ENCODE measurements at regions not wholly inside any gene's neighbourhood (a gene's known extent, or its start where the extent isn't known, plus 50 kb on each side); places are given as distances from the start of the nearest gene placed in this dataset.

DNA sequence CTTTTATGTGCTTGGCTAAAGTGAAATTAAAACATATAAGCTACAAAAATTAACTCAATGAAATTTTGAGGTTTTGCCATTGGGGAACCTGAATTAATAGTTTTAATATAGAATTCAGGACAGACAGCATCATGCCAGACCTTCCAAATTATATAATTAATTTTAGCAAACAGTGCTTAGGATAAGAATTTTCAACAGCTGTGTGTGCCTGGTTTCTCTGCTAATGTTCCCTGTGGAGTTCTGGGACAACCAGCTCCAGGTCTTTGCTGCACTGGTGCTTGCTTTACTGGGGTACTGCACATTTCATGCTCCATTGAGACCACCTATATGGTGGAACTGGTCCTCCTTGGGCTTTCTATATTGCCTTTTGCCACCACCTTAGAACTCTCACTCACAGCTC lies 199.5 kb downstream of the NDFIP2 start:
- no peak for DNase-seq

DNA sequence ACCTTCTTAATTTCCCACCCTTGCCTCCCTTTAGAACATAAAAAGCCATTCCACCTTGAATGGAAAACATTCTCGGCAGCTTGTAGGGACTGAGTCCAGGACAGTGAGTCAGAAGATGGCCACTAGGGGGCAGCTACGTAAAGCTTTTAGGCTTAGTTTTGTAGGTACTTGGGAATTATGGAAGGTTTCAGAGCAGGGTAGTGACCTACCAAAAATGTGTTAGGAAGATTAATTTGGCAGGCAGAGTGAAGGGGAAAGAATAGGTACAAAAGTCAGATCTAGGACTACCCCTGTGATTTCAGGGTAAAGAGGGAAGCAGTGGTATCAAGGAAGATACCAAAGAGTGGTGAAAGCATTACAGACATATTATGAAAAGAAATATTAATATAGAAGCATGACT lies 198.4 kb downstream of the NDFIP2 start:
- DNase-seq = peak; percentile 85

DNA sequence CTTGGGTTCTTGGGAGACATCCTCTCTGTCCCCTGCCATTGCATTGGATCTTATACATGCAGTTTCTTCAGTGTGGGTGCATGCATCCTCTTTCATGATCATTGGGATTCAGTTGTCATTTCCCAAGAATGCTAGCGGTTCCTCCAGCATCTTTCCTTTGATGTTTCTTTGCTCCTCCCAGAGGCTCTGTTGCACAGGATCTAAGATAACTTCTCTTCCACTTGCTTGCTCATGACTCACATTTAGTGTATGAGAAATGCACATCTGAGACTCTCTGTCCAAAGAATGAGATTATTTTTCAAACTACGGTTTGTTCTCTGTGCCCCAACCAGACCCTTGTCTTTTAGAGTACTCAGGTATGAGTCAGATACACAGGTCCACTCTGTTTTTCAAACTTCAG lies 197.1 kb downstream of the NDFIP2 start:
- DNase-seq = no peak

DNA sequence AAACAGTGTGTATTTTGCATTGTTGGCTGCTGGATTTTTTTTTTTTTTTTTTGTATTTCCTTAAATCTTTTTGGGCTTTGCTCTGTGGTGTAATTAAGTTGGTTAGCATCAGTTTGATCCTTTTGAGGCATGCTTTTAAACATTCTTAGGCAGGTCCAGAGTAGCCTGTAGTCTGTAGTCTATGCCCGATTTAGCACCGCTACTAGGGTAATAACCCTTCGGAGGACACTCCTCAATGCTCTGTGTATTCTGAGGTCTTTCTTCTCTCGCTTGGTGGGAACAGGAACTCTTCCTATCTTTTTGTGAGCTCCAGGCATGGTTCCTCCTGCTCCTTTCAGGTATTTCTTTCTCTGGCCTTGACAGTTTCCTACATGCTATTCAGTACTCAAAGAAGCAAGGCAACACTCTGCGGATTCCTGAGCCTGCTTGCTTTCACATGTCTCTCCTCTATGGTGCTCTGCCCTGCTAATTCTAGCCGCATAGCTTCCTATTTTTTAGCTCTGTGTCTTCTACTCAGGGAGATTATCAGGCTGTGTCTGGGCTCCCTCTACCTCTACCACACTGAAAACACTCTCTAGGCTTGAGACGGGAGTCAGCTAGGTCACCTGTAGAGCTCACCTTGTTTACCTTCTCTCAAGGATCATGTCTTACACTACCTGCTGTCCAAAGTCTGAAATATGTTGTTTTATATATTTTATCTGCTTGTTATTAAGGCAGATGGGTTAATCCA lies 195.1 kb downstream of the NDFIP2 start:
- DNase-seq = no peak

DNA sequence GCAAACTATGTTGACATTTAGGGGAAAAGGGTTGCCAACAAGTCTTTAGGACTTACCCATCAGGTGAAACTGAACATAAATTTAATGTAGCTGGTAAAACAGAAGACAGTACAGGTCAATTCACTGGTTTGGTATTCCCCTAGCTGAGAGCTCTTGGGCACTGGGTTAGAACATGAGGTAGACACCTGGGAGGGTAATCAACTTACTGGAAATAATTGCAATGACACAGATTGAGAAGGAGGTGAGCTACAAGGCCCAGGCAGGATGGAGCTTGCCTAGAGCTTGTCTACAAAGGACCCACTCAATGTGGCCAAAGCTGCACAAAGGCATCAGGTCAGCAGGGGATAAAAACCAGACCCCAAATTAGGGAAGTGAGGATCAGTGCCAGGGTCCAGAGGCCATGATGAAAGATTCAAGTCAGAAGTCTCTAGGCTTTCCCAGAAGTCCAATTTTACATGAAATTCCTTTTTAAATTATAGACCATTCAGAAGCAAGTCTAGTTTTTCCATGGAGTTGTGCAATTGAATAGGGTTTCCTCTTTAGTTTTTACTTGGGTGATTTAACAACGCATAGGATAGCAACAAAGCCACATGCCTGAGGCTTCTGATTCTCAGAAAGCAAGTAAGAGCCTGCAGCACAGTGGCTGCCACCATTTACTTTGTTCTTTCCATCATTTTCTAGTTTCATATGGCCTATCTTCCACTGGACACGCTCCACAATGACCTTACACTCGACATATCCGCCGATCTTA lies 194.0 kb downstream of the NDFIP2 start:
- no peak for DNase-seq

DNA sequence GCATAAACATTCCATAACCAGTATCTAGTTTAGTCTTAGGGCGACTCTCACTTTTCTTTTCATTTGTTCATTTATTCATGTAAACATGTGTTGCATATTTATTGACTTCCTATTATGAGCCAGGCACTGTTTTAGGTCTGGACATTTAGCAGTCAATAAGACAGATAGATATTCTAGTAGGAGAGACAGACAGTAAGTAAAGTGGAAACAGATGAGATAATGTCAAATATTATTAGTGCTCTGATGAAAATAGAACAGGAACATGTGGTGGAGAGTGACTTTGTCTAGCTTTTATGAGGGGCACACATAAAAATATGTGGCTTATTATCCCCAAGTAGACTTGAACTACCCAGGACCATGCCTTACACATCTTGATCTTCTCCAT lies 193.0 kb downstream of the NDFIP2 start:
- DNase-seq = no peak

DNA sequence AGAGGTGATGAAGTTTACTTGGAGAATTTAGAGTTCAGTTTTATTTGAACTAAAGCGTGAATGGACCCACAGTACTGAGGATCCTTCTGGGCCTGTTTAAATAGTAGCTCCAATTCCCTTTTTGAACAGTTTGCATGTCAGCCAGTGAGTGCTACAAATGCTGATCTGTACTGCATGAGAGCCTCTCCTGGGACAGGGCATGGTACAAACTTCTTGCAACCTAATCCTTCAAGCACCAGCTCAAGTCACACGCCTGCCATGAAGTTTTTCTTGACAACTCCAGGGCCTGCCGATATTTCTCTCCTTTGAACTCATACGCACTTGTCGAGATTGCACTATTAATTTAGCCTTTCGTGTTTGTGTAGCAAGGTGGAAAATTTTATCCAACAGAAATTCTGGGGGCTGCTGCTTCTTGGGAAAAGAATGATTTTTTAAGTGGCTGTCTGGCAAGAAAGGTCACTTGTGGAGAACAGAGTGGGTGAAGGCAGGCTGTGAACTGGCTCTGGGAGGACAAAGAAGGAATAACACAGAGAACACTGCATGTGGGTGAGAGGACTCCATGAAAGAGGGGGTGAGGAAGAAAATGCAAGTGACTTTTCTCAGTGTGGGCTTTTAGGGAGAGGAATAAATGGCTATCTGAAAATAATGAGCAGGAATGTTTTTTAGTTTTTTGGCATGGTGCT lies 192.5 kb downstream of the NDFIP2 start:
- no peak for DNase-seq

DNA sequence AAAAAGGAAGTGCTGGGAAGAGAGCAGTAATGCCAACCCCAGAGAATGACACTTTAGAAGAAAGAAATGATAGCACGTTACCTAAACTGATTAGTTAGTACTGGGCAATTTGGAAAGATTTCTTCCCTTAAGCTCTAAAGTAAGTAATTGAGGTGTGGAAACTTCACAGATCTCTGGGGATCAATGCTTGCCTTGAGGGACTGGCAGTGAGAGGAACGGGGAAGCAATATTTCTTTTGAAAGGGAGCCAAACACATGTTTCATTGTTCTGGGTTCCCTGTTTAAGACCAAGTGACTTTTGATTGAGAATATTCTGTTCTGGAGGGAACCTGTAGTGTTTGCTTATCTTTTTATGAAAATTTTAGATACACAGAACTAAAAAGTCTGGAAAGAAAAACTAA lies 190.5 kb downstream of the NDFIP2 start:
- no peak for DNase-seq

DNA sequence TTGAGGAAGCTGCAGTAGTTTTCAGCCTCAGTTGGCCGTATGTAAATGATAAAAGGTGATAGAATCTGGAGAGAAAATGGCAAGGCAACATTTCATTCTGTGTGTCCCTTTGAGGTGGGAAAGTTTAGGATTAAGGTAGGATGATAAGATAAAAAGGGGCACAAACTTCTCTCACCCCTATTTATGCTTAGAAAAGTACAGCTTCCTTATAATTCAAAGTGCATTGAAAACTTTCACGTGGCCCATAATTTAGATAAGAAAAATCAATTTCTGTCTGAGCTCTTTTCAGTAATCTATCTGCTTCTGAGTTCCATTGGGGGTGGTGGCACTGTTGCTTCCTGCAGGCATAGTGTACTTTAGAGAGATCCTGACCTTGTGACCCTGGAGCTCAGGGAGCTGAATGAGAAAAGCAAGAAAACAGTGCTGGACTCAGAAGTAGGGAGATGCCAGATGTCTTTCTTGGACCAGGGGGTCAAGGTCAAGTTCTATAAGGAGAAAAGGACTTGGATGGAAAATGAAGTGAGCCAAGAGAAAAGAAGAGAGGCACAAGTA lies 187.3 kb downstream of the NDFIP2 start:
- DNase-seq = no peak

DNA sequence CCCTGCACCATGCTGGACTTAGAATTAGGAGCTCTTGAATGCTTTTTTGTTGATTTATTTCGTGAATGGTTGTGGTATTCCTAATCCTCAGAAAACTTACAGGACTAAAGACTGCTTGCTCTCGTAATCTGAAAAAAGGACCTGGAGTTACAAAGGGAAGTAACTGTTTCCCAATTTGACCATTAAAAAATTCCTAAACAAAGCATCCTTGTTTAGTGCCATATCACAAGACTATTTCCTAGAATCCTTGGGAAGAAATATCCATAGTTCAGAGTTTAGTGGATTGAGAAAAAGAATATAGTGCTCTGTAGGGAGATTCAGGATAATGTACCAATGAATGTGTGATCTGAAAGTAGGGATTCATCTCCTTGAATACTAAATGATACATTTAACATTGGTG lies 186.8 kb downstream of the NDFIP2 start:
- no peak for DNase-seq

DNA sequence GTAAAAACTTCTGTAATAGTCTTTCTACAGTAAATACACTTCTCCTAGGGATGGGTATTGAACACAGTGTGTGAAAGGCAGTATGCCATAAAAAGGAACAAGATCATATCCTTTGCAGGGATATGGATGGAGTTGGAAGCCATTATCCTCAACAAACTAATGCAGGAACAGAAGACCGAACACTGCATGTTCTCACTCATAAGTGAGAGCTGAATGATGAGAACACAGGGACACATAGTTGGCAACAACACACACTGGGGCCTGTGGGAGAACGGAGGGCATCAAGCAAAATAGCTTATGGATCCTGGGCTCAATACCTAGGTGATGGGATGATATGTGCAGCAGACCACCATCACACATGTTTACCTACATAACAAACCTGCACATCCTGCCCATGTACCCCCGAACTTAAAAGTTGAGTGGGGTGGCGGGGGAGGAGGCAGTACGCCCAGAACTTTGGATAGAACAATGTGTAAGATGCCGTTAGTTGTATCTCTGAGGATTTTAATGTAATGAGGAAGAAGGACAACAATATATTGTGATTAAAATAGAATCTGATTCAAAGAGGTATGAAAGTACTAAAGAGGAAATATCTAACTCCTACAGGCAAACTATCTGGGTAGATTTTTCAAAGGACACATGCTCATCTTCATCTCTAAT lies 183.2 kb downstream of the NDFIP2 start:
- DNase-seq = no peak

DNA sequence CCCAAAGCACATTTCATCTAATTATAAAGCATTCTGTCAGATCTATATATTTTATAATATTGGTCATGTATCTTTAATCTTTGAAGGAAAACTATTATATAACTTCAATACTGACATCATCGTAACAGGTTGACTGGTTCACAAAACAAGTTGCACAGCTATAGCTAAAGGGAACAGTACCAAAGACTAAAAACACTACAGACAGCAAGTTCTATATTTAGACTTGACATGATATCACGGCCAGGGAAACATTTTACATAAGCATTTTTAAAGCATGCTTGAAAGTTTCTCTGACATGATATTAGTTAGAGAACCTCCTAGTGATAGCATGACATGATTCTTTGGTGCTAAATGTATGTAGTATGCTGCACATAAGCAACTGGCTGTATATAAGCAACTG lies 182.5 kb downstream of the NDFIP2 start:
- no peak for DNase-seq

DNA sequence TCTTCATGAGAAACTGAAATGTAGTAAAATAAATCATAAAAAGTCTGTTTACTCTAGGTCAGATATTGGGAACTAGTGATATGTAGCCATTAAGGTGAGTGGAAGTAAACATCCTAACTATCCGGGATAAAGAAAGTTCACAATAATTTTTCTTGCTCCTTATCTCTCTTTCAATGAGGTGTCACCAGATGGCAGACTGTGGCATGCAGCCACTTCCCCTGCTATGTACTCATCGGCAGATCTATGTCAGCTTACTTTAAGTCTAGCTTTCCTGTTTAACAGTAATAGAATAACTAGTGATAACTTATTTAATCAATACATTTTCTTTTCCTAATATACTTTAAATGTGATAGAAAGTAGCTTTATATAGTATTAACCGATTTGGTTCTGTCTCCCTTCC lies 181.9 kb downstream of the NDFIP2 start:
- no peak for DNase-seq

DNA sequence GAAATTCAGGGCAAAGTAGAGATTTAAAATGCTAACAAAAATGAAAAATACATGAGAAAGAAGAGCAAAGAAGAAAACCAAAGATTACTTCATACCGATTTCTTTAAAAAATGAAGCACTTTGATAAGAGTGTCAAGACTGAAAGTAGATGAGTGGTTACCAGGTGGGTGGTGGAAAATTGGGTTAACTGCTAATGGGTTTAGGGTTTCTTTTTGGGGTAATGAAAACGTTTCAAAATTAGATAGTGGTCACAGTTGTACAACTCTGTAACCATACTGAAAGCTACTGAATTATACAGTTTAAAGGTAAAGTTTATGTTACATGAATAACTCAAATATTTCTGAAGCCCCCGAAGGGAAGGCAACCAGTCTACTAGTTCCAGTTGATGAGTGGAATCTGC lies 179.4 kb downstream of the NDFIP2 start:
- DNase-seq = no peak

DNA sequence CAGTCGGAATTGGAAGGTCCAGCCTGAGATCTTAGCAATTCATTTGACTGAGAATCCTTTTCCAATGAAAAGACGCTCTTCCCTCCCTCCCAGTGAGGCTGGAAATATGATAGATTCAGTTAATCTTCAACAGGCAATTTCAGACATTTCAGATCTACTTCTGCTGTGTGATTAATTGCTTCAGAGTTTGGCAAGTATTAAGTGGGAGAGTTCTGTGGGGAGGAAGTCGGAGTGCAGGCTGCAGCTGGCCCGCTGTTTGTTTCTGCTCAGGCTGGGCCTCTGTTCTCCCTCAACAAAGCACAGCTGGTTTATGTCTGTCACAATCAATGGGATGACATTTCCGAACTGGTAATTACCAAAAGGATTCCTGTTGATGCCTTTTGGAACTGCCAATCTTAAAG lies 178.2 kb downstream of the NDFIP2 start:
- DNase-seq = no peak

DNA sequence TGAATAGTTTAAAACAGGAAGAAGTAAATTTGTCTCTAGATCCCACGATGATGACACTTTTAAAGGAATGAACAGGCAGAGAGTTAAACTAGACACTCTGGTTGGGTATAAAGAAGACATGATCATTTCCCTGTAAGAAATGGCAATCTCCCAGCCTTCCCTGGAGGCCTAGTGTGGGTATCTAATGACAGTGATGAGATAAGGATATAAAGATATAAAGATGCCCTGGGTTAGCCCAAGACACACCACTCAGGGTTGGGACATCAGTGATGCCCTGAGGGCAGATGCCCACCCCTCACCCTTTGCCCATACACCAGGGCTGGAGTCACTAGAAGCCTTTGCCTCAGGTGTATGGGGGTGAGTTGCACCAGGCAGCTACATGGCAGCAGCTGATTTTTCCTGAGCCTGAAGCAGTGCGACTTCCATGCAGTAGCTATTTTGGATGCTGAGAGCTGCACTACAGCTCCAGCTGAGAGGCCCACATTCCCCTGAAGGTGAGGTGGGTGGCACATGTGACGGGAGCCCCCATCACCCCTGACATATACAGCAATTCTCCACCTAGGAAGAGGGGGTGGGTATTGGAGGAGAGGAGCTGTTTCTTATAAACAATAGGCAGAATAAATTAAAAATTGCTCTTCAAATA lies 177.5 kb downstream of the NDFIP2 start:
- DNase-seq = no peak

DNA sequence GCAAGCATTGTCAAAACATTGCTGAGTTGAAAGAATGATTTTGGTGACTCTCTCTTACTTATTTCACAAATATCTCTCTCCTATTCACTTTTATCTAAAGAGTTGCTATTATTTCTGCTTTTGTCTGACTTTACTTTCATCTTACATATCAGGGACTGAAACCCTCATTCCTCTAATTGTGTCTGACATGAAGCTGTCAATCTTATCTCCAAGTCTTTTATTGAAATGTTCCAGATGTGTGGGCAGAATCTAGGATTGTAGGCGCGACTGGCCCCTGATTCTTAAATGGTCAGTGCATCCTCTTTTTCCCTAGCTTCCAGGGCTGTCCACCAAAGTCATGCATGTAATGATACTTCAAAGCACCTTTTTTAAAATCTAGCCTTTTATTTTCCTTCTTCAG lies 174.6 kb downstream of the NDFIP2 start:
- DNase-seq = no peak

DNA sequence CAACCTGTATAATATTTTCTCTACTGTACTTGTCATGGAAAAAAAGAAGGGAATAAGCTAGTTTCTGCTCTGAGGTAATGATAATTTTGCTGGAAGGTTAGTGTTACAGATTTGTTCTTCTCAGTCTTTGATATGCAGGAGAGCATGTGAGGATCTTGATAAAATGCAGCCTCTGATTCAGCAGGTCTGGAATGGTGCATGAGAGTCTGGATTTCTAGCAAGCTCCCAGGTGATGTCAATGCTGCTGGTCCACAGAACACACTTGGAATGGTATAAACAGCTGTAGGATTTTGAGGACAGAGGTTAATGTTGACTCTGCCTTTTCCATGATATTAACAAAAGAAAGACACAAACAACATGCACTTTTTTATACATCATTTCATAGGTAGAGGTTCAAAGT lies 173.6 kb downstream of the NDFIP2 start:
- no peak for DNase-seq

DNA sequence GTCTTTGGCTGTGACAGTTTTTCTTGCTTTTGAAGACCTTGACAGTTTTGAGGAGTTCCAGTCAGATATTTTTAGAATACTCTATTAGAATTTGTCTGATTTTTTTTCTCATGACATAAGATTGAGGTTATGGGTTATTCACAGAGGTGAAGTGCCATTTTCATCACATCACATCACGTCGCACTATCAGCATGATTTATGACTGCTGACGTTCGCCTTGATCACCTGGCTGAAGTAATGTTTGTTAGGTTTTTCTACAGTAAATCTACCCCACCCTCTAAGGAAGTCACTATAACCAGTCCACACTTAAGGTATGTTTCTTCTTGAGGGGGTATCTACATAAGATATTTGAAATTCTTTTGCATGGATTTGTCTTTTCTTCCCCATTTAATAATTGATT lies 169.7 kb downstream of the NDFIP2 start:
- no peak for DNase-seq

DNA sequence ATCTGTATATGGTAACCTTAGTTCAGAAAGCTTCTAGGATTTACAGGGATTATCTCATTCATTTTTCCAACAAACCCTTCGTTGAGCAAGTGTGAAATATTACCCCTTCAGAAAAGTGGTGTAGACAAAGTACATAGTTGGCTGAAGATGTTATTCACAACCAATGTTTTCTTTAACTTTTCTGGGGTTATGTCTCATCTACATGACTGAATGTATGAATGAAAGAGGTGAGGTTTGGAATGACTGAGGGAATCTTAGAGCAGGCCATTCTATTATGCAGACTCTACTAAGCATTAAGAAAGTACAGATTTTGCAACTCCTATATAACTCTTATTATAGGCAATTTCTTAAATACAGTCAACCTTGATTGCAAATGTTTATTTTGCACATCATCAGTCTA lies 167.2 kb downstream of the NDFIP2 start:
- no peak for DNase-seq

DNA sequence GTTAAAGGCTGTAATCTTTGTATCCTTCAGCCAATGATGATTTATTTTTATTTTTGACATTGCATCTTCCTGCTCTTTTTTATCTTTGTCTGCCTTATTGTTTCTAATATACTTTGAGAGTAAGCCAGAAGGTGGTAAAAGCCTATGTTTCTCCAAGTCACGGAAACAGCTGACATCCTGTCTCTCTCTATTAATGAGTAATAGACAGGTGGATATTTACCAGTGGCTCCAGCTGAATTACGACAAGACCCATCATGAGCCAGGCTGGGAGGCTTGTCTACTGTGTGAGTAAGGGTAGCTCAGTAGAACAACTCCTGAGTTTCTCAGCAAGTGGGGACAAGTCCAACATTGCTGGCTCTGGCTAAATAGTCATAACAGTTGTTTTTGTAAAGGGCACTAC lies 166.6 kb downstream of the NDFIP2 start:
- no peak for DNase-seq

DNA sequence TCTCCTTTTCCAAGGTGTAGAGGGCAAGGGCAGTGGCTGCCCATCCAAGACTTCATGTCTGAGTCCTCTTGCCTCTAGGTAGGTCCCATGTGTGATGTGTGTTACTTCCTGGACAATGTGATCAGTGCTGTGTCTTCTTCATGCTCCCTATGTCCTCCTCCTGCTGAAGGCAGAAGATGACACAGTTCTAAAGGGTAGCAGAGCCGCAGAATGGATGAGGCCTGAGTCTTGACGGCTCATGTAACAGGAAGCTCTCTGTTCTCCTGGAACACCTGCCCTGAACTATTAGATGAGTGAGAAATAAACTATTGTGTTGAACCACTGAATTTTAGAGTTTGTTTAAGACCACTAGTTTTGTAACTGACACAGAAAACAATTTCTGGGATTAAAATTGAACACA lies 165.9 kb downstream of the NDFIP2 start:
- DNase-seq = no peak

DNA sequence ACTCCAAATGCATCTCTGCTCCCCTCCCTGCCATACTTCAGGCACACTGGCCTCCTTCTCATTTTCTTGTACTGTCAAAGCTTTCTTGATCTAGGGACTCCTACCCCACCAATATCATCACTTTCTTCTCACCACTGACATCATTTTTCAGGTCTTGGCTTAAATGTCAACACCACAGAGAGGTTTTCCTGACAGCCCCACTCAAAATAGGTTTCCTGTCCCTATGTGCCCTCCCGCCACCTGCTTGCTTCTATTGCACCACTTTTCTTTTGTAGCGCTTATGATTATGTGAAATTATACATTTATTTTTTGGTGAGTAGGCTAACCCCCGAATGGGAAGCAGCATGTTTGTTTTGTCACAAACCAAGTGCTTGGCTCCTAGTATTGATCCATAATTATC lies 164.6 kb downstream of the NDFIP2 start:
- DNase-seq = no peak
